NOMO-1 (cell line): ENCODE measurements at regions not wholly inside any gene's neighbourhood (a gene's known extent, or its start where the extent isn't known, plus 50 kb on each side); places are given as distances from the start of the nearest gene placed in this dataset.

Experiments used
- DNase-seq, 2 experiments: peaks; one replicate each; lab custom pipeline; 2025; ENCODE audit not compliant: unreplicated experiment in 2 of 2; lab: John Stamatoyannopoulos, UW

DNA sequence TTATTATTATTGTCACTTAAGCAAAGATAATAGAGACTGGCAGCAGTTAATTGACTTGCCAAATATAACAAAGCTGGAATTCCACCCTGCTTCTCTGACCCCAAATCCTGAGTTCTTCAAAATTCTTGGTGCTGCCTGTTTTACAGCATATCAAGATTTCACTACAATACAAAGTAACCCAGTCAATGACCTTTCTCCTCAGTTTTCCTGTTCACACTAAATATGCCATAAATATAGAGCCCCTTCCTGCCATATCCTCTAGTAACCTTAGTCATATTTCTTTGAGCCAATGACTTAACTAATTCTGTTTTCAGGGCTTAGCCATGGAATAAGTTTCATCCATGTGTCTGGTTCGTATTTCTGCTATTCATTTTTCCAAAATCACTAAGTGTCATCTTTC, 315.3 kb upstream of the HS3ST1 start:
- no peak for DNase-seq

DNA sequence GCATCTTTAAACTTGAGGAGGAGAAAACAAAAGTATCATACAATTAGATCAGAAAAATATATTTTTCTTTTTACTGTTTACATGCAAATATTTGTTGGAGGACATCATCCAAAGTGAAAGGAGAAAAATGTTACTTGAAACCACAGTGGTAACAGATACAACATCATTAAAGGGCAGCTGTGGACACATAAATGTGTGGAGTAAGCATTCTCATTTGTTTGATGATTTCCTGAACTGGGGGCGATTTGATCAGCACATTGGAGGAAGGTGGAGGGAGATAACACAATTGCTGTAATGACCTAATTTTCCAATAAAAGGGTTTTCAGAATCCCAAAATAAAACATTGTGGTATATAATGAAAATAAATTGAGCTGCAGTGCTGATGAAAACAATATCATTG, 314.5 kb upstream of the HS3ST1 start:
- DNase-seq = no peak

DNA sequence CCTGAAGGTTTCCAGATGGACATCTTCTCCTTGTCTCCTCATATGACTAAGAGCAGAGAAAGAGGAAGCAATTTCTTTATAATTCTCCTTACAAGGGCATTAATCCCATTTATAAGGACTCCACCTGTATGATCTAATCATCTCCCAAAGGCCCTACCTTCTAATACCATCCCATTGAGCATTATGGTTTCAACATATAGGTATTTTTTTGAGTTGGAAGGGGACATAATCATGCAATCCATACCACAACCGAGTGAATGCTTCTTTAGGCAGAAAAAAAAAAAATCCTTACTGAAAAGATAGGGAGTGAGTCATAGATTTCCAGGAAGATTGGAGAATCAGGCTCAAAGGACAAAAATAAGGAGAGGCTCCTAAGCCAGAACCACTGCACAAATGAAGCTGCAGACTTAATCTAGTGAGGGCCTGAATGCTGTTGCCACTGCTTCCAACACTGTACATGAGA, 312.5 kb upstream of the HS3ST1 start:
- no peak for DNase-seq

DNA sequence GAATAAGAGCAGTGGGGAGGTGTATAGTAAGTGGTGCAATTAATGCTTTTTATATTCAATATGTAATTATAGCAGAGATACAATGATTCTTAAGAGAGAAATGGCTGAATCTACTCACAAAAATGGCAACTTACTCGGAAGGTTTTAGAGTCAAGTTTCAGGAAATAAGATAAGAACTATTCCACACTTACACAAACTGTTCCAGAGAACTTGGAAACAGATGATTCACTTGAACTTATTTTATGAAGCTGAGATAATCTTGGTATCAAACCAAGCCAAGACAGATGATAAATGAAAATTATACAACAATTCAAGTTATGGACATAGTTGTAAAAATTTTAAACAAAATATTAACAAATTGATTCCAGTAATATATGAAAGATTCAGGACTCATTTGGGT, 311.3 kb upstream of the HS3ST1 start:
- DNase-seq = no peak

DNA sequence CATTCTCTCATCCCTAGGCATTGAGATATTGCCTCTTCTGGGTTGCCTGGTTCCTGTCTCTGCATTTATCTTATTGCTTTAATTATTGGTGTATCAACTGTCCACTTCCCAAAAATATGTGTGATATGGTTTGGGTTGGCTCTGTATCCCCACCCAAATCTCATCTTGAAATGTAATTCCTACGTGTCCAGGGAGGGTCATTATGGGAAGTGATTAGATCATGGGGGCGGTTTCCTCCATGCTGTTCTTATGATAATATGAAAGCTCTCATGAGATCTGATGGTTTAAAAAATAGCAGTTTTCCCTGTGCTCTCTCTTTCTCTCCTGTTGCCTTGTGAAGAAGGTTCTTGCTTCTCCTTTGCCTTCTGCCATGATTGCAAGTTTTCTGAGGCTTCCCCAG, 308.3 kb upstream of the HS3ST1 start:
- no peak for DNase-seq

DNA sequence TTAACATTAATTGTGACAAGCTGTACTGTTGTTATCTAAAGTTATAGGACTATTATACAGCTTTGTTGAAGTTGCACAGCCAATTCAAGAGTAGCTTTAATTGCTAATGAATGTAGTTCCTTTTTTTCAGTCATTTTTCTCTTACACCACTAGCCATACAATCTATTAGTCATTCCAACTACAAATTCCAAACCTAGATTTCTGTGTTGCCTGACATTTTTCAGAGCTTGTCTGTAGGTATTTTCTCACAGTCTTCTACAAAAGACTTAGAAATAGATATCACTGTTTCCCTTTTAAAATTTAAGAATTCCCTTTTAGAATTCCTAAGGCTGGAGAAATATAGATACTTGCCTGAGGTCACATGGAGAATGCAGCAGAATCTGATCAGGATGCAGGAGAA, 307.0 kb upstream of the HS3ST1 start:
- DNase-seq = no peak

DNA sequence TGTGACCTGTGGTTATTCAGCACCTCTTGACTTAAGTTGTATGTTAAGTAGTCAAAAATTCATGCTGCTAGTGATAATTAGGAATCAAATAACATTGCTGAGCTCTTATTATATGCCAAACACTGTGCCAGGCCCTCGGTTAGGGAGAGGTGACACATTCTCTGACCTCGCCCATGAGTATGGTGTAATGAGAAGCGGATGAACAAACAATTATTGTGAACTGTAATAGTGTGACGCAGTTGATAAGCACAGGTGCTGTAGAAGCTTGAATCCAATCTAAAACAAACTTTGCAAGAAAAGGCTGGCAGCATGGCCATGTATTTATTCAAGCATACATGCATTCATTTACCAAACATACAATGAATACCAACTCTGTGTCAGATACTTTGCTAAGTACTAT, 303.5 kb upstream of the HS3ST1 start:
- no peak for DNase-seq

DNA sequence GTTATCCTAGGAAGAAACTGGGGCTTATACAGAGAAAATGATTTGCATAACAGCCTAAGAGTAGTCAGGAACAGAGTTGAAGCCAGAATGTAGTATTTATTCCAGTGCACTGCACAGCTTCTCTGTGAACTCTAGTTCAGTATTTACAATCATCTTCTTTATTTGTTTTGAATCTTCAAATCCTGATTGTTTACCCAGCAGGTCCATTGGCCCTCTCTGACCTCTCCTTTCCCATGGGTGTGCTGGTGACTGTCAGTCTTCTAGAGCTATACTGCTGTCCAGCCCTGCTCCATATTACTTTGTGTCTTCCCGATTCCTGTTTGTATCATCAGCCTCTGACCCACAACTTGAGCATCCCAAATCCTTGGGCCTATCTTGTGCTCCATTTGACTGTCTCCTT, 301.9 kb upstream of the HS3ST1 start:
- no peak for DNase-seq

DNA sequence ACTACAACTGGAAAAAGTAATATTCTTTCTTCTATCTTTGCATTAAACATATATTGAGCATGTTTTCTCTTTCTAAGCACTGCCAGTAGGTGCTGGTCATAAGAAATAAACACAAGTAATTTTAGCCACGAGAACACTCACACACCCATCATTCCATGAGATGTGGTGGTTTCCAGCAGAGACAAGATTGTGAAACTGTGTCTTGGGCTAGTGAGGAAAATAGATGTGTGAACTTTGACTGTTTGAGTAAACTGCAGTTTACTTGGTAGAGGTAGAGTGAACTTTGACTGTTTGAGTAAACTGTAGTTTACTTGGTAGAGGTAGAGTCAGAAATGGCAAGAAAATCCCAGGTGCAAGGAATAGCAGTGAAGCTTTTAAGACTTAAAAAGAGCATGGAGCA, 300.9 kb upstream of the HS3ST1 start:
- DNase-seq = no peak

DNA sequence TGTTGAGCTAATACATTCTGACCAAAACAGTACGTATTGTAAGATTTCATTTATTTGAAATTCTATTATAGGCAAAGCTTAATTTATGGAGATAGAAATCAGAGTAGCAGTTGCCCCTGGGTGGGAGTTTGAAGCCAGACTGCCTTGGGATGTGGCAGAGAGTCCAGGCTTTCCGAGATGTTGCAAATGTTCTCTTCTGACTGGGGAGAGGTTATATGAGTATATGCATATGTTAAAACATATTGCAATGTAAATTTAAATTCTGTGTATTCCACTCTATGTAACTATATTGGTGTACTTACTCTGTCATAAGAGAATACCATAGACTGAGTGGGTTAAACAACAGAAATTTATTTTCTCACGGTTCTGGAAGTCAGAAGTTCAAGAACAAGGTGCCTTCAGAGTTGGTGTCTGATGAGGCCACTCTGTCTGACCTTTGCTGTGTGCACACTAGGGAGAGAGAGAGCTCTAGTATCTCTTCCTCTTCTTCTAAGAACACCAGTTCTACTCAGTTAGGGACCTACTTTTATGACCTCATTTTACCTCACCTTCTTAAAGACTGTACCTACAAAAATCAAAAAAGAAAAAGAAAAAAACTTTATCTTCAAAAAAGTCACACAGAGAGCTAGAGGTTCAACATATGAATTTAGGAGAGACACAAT, 299.3 kb upstream of the HS3ST1 start:
- no peak for DNase-seq

DNA sequence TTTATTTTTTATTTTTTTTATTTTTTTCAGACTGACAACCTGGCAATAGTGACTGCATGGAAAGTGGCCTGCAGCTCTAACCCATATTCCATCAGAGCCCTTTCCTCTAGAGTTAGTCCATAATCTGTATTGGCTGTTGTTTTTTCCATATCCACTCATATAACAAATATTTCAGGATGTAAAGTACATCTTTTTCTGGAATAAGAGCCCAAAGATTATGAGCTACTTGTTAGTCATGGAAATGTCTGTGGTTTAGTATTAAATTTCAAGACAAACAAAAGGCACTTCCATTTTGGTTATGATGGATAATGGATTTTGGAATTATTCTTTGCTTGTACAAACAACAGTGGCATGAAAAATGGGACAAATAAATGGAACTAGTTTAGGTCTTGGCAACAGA, 296.0 kb upstream of the HS3ST1 start:
- DNase-seq = no peak

DNA sequence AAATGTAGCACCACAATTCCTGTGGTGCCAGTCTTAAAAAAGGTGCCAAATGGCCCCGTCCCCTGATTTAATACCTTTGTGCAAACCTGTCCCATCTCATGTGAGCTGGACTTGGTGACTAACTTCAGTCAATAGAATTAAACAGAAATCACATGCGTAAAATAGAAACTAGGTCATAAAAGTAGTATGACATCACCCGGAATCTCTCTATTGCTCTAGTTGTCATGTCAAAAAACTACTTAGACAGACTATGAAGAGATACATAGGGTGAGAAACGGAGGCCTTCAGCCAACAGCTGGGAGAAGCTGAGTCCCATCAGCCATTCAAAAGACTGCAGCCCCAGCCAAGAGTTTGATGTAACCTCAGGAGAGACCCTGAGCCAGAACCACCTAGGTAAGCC, 293.5 kb upstream of the HS3ST1 start:
- DNase-seq = no peak

DNA sequence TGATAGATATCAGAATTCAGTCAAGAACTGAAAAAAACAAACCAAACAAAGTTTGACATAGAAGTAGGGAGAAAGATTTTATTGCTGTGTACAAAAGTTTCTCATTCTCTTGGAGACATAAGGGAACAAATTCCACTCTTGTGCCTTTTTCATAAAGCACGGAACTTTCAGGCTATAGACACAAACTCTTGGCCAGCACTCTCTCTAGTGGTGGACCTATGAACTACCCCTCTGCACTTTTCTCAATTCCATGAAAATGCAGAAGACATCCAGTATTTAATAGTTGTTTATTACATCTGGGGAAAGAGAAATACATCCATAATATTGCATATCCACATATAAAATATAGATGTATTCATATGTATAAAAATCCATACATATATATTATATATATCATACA, 291.6 kb upstream of the HS3ST1 start:
- peak in 1 of 2 experiments; percentile 0 for DNase-seq

DNA sequence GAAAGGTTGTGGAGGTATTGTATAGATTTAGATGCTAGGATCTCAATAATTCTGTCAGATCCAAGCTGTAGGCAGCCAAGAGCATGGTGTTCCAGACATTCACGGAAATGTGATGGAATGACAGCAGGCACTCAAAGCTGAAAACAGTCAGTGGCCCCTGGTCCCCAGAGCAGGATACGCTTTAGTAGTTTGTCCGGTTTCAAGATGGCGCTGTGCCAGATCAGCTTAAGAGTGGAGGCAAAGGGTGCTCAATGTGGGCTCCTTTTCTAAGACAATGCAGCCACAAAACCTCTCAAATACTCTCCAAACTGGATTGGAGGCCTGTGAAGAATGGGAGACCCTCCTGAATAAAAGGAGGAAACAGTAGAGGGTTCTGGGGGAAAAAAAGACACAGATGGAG, 291.2 kb upstream of the HS3ST1 start:
- no peak for DNase-seq

DNA sequence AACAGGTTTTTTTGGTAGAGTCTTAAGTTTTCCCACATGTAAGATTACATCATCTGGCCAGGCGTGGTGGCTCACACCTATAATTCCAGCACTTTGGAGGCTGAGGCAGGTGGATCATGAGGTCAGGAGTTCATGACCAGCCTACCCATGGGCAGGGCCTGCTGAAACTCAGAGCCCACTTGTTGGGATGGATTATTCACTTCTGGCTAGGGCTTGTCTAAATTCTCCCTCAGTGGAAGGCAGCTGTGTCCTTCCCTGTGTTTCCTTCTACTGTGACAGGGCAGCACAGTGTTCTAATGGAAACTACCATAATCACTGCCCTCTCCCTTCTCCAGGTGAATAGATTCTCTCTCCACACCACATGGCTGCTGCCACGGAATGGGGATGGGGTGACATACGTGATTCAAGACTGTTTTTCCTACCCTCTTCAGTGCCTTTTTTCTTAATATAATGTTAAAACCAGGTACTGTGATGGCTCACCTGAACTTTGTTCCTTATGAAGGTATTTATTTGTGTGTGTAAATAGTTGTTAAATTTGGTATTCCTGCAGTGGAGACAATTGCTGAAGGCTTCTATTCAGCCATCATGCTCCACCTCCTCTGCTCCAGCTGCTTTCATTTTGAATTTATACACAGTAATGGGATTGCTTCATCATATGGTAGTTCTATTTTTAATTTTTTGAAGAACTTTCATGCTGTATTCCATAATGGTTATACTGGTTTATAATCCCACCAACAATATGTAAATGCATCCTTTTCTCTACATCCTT, 287.2 kb upstream of the HS3ST1 start:
- no peak for DNase-seq

DNA sequence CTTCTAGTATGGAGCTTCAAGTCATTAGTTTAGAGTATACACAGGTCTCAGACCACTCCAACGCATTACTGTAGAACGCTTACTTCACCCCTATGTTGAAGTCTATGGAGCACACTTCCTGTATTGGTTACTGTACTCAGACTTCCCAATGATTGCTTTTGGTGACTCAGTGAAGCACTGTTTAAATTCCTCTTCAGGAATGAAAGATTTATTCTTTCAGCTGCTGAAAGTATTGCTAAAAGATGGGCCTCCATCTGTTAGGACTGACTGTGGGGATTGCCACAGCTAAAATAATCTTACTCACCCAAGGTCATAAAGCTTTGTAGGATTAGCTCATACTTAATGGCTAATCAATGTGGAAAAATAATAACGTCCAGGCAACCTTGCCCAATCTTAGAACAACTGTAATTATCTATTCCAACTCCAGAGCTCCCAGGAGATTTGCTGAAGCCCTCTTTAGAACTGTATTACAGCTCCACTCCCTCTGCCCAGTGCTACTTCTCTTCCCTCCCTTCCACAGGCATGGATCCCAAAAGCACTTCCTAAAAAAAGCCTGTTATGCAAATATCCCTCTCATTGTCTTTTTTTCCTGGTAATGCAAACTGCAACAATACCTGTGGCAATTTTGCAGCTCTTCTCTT, 281.9 kb upstream of the HS3ST1 start:
- no peak for DNase-seq

DNA sequence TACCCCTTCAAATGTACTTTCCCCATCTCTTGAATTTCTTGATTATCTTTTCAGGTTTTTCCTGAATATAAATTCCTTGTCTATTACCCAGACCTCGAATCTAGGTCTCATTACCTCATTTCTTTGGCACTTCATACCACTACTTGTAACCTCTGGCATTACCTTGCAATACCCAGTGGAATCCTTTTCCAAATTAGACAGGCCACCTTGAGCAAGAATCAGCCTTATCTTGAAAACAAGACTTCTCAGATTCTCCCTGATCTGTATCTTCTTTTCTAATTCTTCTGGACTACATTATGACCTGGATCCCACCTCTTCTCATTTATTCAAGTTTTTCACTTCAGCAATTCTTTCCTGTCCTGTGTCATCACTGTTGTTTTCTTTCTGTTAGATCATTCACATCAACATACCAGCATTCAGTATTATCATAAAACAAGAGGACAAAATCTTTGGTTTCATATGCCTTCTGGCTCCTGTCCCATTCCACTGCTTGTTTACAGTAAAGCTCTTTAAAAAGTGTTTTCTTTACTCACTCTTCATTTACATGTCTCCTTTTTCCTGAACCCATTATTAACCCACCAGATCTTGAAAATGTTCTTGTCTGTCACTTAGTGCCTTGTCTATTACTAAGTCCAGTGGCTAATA, 275.6 kb upstream of the HS3ST1 start:
- no peak for DNase-seq

DNA sequence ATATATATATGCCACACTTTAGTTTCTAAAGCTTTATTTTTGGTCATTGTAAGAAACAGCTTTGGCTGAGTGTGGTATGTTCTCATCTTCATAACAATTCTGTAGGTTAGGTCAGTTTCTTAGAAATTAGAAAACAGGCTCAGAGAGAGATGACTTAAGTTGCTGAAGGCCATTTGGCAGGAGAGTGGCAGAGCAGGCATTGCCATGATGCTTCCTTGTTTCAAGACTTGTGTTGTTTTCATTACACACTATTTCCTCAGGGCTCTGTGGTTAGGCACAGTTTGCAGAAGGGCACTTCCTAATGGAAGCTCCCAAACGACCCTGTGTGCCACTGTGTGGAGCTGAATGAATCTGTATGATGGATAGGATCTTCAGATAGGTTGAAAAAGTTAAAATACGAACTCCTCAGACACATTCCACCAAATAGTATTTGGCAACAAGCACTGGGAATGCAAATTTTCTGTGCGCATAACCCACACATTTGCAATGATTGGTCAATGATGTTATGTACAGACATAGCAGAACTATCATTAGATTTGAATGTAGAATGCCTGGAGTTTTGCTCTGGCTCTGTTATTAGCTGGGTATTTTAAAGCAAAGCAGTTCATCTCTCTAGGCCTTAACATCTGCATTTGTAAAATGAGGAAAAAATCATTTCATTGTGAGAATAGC, 274.3 kb upstream of the HS3ST1 start:
- DNase-seq = no peak

DNA sequence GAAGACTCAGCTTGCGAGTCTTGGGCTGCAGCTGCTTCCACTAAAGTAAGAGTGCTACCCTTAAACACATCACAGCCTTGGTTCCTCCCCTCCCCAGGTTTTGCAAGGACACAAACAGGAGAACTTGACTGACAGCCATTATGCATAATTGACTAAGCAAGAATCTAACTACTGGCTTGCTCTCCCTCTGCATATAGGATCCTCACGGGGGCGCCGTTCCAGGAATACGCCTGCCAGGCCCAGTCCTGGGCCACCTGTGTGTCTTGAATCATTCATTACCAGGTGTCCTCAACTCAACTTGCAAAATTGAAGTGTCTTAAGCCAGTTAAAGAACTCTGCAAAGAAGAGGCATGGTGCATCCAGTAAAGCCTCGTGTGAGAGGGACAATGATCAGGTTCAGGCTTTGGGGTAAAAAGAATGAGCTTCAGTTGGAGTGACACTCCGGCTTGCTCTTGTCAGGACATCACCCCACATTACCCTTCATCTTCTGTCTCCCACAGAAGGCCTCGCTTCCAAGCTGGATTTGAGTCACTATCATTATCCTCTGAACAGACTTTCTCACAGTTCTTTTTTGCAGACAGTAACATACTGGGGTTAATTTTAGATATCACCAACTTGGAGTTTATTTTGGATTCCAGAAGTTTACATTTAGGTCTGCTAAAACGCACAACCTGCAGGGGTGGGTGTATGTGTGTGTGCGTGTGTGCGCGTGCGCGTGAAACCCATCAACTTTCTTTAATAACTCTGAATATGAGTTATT, 273.5 kb upstream of the HS3ST1 start:
- no peak for DNase-seq

DNA sequence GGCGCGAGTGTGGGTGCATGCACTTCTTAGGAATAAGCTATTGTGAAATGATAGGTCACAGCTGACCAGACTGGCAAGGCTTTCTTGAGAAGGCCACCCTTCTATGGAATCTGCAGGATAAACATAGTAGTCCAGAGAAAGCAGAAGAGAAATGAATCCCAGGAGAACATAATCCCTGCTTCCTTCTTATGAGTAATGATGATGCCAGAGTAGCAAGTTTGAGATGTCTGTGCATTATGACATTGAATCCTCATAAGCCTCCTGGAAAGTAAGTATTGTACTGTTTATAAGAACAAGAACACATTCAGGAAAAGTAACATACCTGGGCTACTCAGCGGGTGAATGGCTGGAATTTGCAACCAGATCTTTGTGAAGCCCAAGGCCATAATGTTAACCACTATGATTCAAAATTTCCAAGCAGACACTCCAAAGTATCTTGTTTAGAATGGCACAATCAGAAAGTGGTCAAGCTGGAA, 272.1 kb upstream of the HS3ST1 start:
- DNase-seq = no peak
